ENCODE measurements at regions not wholly inside any gene's neighbourhood (a gene's known extent, or its start where the extent isn't known, plus 50 kb on each side); places are given as distances from the start of the nearest gene placed in this dataset.

GRCh38 chr6:131353106-131353505, 217.8 kb downstream of the AKAP7 start:
- H3K9me2 ChIP-seq (replicated peaks; ENCODE audit: low read depth, low read length) = no peaks in the 10 kb centered on the region
- no peaks in the 10 kb centered on the region for H3K27me3 ChIP-seq (ENCODE audit: insufficient read depth, low read length, poor library complexity, severe bottlenecking)
- no peaks in the 10 kb centered on the region for H3K36me3 ChIP-seq (ENCODE audit: insufficient read depth, low read length)
- H3K9ac ChIP-seq (ENCODE audit: low read depth, low read length, poor library complexity, severe bottlenecking) = no peak overlapping the region
- no peak overlapping the region for H3K4me2 ChIP-seq (ENCODE audit: low read depth, low read length, poor library complexity, severe bottlenecking)
- H3K9me3 ChIP-seq (ENCODE audit: insufficient read depth, low read depth, low read length) = no peaks in the 10 kb centered on the region
- no peaks in the 10 kb centered on the region for H3K4me1 ChIP-seq (ENCODE audit: insufficient read depth, low read length, poor library complexity, severe bottlenecking)
- TF ChIP-seq EZH2phosphoT487 (IDR thresholded peaks at IDR 0.05; ENCODE audit: borderline replicate concordance) = no peak
- no peak for TF ChIP-seq CTCF (conservative IDR thresholded peaks at IDR 0.05; ENCODE audit: low read length)
- no peak overlapping the region for H2AFZ ChIP-seq (ENCODE audit: low read length)
- H3K79me2 ChIP-seq (ENCODE audit: insufficient read depth, low read length) = no peaks in the 10 kb centered on the region
- no peak overlapping the region for H3K4me3 ChIP-seq (ENCODE audit: low read length, poor library complexity, severe bottlenecking)
- no peaks in the 10 kb centered on the region for H3F3A ChIP-seq (ENCODE audit: low read depth)
- H4K20me1 ChIP-seq (ENCODE audit: insufficient read depth, low read length, poor library complexity, severe bottlenecking) = no peaks in the 10 kb centered on the region

GRCh38 chr6:131353876-131354275, 218.6 kb downstream of the AKAP7 start:
- Histone ChIP-seq H3K9me3 (ENCODE audit: insufficient read depth, low read depth, low read length) (no peaks in the 10 kb centered on the region), H3K4me1 (ENCODE audit: insufficient read depth, low read length, poor library complexity, severe bottlenecking) (no peaks in the 10 kb centered on the region), H3K4me3 (ENCODE audit: low read length, poor library complexity, severe bottlenecking) (no peak overlapping the region), H3K4me2 (ENCODE audit: low read depth, low read length, poor library complexity, severe bottlenecking) (no peak overlapping the region), H3K9me2 (replicated peaks; ENCODE audit: low read depth, low read length) (no peaks in the 10 kb centered on the region), H2AFZ (ENCODE audit: low read length) (no peak overlapping the region), H4K20me1 (ENCODE audit: insufficient read depth, low read length, poor library complexity, severe bottlenecking) (no peaks in the 10 kb centered on the region), H3K27me3 (ENCODE audit: insufficient read depth, low read length, poor library complexity, severe bottlenecking) (no peaks in the 10 kb centered on the region), H3K9ac (ENCODE audit: low read depth, low read length, poor library complexity, severe bottlenecking) (no peak overlapping the region), H3K36me3 (ENCODE audit: insufficient read depth, low read length) (no peaks in the 10 kb centered on the region), H3K79me2 (ENCODE audit: insufficient read depth, low read length) (no peaks in the 10 kb centered on the region), H3F3A (ENCODE audit: low read depth) (no peaks in the 10 kb centered on the region)
- TF ChIP-seq EZH2phosphoT487 (IDR thresholded peaks at IDR 0.05; ENCODE audit: borderline replicate concordance) (no peak), CTCF (conservative IDR thresholded peaks at IDR 0.05; ENCODE audit: low read length) (no peak)

GRCh38 chr6:131354356-131354755, 218.7 kb upstream of the ARG1 start:
- Histone ChIP-seq H3K4me3 (ENCODE audit: low read length, poor library complexity, severe bottlenecking) (no peak overlapping the region), H3K9me2 (replicated peaks; ENCODE audit: low read depth, low read length) (no peaks in the 10 kb centered on the region), H2AFZ (ENCODE audit: low read length) (no peak overlapping the region), H4K20me1 (ENCODE audit: insufficient read depth, low read length, poor library complexity, severe bottlenecking) (no peaks in the 10 kb centered on the region), H3K79me2 (ENCODE audit: insufficient read depth, low read length) (no peaks in the 10 kb centered on the region), H3F3A (ENCODE audit: low read depth) (no peaks in the 10 kb centered on the region), H3K9me3 (ENCODE audit: insufficient read depth, low read depth, low read length) (no peaks in the 10 kb centered on the region), H3K27me3 (ENCODE audit: insufficient read depth, low read length, poor library complexity, severe bottlenecking) (no peaks in the 10 kb centered on the region), H3K36me3 (ENCODE audit: insufficient read depth, low read length) (no peaks in the 10 kb centered on the region), H3K4me2 (ENCODE audit: low read depth, low read length, poor library complexity, severe bottlenecking) (no peak overlapping the region), H3K4me1 (ENCODE audit: insufficient read depth, low read length, poor library complexity, severe bottlenecking) (no peaks in the 10 kb centered on the region), H3K9ac (ENCODE audit: low read depth, low read length, poor library complexity, severe bottlenecking) (no peak overlapping the region)
- TF ChIP-seq CTCF (conservative IDR thresholded peaks at IDR 0.05; ENCODE audit: low read length) (no peak), EZH2phosphoT487 (IDR thresholded peaks at IDR 0.05; ENCODE audit: borderline replicate concordance) (no peak)

Data from Loucy (cell line).